NCI-H446 treated with DMSO at 0.1 percent for 48 hours (cell line): ENCODE measurements at regions not wholly inside any gene's neighbourhood (a gene's known extent, or its start where the extent isn't known, plus 50 kb on each side); places are given as distances from the start of the nearest gene placed in this dataset.

Experiments
- DNase-seq: peaks from one replicate; lab custom pipeline; 2025; lab: John Stamatoyannopoulos, UW

DNA sequence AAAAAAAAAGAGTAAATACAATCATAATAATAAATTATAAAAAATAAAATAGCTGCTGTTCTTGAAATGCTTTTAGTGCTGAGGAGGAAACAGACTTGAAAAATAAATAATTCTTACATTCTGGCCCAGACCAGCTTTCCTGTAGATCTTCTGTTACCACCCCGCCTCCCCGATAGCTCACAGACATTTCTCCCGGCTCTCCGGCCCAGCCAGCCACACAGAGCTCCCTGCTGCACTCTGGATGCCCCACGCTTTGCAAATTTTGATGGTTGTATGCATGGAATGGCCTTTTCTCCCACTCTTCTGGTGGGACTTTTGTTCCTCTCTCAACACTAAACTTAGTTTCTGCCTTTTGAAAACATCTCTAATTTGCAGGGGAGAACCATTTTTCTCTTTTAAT lies 249.3 kb downstream of the ATP23 start:
- no peak for DNase-seq

GRCh38 chr12:58196971-58197370 lies 255.6 kb downstream of the ATP23 start:
- DNase-seq: no peak

DNA sequence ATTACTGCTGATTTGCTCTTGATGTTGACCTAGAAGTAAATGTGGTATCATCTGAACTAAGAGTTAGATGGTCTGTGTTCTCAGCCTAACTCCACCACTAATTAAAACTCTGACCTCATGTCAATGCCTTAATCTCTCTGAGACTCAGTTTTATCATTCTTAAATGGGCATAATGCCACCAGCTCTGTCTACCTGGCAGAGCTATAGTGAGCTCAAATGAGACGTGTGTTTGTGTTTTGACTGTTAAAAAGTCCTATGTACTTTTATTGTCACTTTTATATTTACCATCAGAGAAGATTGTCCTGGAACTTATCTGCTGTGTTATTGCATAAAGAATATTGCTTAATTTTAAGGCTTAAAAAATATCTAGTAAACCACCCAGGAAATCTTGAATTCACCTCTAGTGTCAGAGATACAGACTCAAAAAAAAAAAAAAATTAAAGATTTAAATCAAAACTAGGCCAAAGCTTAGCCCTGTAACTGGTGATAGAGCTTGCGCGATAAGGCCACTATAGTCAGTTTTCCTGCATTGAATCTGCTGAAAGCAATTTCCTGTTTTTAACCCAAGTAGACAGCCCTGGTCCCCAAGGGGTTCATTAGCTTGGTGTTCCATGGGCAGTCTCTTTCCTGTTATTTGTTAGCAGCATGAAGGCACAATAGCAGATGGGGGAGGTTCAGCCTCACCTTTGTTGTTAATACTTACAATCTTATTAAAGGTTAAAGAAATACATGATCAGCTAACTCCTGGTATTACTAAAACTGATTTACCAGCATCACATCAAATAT lies 261.8 kb downstream of the ATP23 start:
- no peak for DNase-seq

DNA sequence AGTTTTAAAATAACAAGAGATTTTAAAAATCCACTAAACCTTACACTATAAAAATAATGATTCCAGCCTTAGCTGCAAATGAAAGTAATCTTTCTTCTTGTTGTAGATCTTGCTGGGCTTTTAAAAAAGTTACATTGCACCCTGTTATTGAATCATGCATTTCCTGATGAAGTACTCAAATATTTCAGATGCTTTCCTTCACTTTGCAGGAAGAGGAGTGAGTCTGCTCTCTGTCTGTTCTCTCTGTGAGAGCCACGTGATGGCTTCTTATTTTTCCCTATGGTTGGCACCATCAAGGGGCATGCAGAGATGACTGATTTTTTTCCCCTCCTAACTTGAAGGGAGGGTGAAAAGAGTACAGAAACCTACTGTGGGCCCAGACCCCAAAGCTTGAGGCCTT lies 262.7 kb downstream of the ATP23 start:
- no peak for DNase-seq

DNA sequence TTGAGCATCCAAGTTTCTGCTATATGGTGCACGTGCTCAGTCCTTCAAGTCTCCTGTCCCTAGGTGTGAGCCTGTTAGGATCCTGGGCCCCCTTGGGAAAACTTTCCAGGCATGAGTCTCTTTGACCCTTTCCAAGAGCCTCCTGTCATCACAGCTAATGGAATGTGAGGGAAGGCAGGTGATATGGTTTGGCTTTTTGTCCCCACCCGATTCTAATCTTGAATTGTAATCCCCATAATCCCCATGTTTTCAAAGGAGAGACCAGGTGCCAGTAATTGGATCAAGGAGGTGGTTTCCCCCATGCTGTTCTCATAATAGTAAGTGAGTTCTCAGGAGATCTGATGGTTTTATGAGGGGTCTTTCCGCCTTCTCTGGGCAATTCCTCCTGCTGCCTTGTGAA lies 265.5 kb downstream of the ATP23 start:
- no peak for DNase-seq

DNA sequence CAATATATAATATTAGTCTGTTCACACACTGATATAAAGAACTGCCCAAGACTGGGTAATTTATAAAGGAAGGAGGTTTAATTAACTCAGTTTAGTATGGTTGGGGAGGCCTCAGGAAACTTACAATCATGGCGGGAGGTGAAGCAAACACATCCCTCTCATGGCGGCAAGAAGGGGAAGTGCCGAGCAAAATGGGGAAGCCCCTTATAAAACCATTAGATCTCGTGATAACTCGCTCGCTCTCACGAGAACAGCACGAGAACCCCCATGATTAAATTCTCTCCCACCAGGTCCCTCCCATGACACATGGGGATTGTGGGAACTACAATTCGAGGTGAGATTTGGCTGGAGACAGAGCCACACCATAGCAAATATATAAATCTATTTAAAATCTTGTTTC lies 269.8 kb downstream of the ATP23 start:
- DNase-seq: no peak

DNA sequence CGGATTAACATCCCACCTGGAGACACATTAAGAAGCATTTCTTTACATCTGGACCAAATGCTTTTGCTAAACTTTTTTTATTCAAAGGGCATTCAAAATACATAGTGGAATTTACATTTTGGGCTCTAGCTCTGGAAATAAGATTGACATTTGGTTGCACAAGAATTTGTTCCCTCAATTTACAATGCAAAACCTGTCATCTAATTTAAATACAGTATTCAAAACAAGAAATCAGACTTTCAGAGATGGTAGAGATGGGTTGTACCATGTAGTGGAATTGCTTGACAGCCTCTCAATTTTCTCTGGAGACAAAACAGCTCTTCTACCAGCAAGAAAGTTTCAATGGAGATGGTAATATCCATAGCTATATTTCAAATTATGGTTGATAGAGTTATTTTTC lies 275.8 kb downstream of the ATP23 start:
- no peak for DNase-seq

GRCh38 chr12:58224536-58225105 lies 283.3 kb downstream of the ATP23 start:
- DNase-seq: no peak

DNA sequence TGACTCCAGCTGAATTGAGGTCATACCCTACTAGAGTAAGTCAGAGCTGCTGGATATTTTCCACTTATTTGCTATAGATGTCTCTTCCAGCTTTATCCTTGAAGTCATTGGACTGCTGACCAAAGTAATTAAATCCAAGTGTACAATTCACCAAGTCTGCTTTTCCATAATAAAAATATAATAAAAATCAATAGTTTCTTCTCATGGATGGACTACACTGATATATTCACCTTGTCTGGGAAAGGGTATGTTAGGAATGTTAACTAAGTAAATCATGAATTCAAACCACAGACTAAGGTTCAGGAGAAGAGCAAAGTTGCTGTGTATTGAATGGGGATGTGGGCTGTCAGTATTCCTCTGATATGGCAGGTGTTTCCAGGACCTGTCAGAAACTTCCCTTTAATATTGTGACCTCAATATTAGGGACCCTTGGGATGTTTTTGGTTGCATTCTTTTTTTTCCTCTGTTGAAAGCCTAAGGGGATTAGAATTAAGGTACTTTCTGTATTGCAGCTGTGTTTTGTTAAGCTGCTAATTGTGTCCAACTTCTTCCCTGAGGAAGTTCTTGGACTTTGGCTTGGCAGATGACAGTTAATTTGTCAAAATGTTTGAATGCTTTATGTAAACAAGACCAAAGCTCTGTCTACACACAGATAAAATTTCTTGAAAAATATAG lies 284.0 kb downstream of the ATP23 start:
- no peak for DNase-seq

DNA sequence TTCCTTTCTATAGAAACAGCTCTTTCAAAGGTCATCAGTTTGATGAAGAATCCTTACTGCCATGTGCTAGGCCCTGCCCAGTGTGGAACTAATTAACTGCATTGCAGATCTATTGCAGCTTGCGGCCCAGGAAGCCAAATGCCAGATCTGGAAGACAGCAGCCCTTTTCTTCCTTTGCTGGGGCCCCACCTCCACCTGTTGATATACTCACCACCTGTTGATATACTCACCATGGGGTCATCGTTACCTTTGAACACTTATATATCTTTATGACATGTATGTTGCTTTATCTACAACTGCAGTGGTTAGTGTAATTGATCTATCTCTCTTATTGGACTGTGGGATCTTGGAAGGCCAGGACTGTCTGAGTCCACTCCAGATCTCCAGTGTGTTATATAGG lies 292.5 kb downstream of the ATP23 start:
- DNase-seq: no peak

DNA sequence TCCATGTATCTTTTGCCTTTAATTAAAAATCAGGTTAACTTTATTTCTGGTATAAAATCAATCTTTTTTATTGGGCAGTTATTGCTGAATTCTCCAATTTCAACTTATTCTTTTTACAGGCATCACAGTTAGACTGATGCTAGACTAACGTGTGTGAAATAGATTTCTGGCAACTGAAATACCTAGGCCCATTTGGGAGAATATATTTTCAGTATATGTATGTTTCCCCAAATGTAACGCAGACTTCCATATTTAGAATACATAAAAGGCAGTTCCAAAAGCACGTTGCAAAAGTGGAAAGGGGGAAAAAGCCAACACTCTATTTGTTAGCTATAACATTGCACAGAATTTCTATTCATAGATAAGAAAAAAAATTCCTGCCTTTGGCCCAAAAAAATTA lies 297.0 kb downstream of the ATP23 start:
- no peak for DNase-seq

DNA sequence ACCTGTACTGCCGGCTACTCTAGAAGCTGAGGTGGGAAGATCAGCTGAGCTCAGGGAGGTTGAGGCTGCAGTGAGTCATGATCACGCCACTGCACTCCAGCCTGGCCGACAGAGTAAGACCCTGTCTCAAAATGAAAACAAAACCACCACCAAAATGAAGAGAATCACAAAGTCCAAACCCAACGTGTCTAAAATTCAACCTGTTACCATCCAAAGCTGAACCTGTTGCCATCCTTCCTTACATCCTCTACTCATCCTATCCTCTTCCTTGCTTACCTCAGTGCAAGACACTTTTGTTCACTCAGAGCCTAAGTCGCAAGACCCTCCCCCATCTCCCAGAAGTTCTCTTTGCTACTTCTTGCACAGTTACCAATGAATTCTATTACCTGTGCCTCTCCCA lies 299.7 kb downstream of the ATP23 start:
- DNase-seq: no peak

- DNase-seq: no peak
Measured at GRCh38 chr12:58242796-58243630, 301.6 kb downstream of the ATP23 start.

DNA sequence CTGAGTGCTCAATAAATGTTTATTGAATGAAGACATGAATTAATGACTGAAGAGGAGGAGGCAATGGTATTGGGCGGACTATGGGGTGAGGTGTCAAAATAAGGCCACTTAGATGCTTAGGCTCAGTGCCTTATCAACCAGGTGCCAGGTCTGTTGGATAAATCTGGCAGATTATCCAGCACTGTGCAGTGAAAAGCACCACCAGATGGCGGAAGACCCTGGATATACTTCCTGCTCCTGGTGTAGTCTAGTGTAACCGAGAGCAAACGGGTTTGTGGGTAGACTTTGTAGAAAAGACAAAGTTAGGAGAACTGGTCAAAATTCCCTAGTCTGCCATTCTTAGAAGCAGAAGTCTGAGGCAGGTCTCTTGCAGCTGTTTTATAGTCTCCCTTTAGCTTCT lies 306.3 kb downstream of the ATP23 start:
- DNase-seq: no peak

GRCh38 chr12:58248599-58248998 lies 307.2 kb downstream of the ATP23 start:
- no peak for DNase-seq

- DNase-seq: no peak
Measured at GRCh38 chr12:58249610-58250009, 308.2 kb downstream of the ATP23 start.

DNA sequence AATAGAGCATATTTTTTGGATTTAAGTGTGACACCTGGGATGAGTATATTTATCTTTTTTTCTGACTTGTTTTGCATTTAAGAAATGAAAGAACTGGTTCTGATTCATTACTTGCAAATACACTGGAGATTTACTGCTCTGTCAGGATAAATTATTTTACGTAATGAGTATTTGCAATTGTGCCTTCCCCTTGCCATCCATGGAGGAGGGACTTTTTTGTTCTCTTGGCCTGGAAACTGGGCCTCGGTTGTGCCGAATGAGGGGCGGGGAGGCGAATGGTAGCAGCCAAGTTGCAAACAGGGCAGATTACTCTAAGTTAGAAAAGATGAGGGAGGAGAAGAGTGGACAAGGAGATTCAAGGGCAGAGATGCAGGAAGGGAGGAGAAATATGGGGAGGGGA lies 308.7 kb downstream of the ATP23 start:
- DNase-seq: no peak

DNA sequence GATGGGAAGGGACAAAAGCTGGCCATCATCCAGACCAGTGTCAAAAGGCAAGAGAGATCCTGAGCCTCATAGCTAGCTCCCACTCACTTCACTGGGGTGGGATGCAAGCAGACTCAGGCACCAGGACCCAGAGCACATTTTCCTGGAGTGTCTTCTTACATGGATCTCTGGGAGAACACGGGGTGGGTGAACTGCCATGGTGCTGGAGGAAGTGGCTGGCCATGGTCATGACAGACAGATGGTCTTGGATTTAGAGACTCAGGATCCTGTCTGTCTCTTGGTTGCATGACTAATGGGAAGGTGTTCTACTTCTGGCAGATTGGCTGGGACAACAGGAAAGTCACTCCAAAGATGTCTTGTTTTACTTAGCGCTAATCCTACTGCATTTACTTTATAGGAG lies 311.5 kb downstream of the ATP23 start:
- no peak for DNase-seq

GRCh38 chr12:58253663-58254062 lies 312.3 kb downstream of the ATP23 start:
- DNase-seq: no peak

GRCh38 chr12:58254463-58255100 lies 313.2 kb downstream of the ATP23 start:
- no peak for DNase-seq

GRCh38 chr12:58262796-58263195 lies 321.4 kb downstream of the ATP23 start:
- DNase-seq: no peak

DNA sequence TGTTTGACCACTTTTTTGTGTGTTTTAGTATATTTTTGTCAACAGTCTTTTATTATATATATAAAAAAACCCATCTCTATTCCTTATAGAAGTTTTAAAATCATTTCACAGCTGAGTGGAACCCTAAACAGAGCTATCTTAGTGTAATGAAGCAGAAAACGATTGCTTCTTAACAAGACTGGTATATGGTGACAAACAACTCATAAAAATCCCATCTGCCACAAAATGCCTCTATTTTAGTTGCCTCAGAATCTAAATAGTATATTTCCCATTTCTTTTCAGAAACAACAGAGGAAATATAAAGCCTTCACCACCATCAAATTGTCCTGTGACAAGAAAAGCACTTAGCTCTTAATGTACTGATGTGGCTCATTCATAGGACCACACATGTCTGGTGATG lies 322.4 kb downstream of the ATP23 start:
- DNase-seq: no peak
